GM13976 (cell line): ENCODE measurements at regions not wholly inside any gene's neighbourhood (a gene's known extent, or its start where the extent isn't known, plus 50 kb on each side); places are given as distances from the start of the nearest gene placed in this dataset.

Experiments
- DNase-seq: peaks from one replicate; pipeline ENCODE4 v3.0.0; 2012; ENCODE audit warnings: low spot score
- in situ Hi-C: fragments of 300-500 bp; cut with MboI; formaldehyde crosslinking; loops from one replicate; pipeline ENCODE4 v1.12.0; 2022; ENCODE audit warnings: low sequenced_read_pairs, mixed read lengths, inconsistent platforms; ENCODE audit not compliant: unreplicated experiment
- TF ChIP-seq, protein P1 (sequence below): IDR thresholded peaks from 2 replicates; pipeline ENCODE4 v1.5.1; 2012; ENCODE audit warnings: borderline replicate concordance, mild to moderate bottlenecking; ENCODE audit not compliant: insufficient read depth; ENCODE audit errors: extremely low read depth, missing control alignments, control extremely low read depth

DNA sequence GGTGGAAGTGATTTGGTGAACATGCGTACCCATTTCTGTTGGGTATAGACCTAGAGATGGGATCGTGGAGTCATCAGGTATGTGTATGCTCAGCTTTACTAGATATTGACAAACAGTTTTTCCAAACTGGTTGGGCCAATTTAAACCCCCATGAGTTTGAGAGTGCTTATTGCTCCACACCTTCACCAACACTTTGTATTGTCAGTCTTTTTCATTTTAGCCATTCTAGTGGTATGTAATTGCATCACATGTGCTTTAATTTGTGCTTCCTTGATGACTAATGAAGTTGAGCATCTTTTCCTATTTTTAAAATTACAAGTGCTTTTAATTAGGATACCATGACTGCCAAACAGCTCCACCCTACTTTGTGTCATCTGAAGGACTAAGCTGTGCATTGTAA lies 158.9 kb upstream of the AKIRIN2 start:
- DNase-seq: no peak
- in situ Hi-C loops: no loop called here
- TF ChIP-seq, protein P1, sequence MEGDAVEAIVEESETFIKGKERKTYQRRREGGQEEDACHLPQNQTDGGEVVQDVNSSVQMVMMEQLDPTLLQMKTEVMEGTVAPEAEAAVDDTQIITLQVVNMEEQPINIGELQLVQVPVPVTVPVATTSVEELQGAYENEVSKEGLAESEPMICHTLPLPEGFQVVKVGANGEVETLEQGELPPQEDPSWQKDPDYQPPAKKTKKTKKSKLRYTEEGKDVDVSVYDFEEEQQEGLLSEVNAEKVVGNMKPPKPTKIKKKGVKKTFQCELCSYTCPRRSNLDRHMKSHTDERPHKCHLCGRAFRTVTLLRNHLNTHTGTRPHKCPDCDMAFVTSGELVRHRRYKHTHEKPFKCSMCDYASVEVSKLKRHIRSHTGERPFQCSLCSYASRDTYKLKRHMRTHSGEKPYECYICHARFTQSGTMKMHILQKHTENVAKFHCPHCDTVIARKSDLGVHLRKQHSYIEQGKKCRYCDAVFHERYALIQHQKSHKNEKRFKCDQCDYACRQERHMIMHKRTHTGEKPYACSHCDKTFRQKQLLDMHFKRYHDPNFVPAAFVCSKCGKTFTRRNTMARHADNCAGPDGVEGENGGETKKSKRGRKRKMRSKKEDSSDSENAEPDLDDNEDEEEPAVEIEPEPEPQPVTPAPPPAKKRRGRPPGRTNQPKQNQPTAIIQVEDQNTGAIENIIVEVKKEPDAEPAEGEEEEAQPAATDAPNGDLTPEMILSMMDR: no peak

DNA sequence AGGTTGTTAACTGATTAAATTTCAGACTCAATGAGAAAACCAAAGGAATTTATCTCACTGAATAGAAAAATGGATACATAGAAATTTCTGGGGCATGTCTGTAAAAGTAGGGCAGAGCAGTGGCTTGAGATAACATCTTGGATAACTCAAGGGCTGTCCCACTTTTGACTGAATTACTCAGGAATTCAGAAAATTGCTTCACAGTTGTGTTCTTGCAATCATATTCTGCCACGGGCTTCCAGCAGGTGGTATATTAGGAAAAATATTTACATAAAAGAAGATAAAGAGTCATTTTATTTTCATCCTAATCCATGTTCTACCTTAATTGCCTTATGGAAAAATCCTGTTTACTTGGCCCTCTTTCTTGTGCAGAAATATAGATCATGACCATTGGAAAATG lies 156.4 kb upstream of the AKIRIN2 start:
- in situ Hi-C loops: no loop called here
- DNase-seq: no peak

DNA sequence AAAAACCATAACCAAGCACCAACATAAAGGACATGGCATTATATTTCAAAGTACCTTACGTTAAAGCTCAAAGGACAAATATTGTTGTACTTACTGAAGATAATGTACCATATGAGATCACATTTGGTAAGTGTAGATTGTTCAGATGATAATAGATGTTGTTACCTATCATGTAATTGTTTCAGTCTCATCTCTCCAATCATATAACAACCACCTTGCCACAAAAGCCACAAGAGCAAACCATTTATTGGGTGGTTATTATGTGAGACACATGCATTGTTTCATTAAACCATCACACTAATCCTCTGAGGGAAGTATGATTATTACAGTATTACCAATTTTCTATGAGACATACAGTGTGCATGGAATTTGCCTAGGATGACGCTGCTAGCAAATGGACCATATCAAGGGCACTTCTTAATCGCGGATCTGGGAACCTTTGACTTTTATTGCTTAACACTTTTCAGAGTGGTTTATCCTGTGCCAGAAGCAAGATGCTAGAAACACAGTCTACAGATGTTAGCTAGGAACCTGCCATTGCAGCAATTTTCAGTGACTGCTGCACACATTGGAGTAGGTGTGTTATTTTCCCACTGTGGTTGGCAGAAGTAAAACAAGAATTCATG lies 149.8 kb upstream of the AKIRIN2 start:
- TF ChIP-seq, protein P1: no peak
- no peak for DNase-seq
- in situ Hi-C loops: no loop called here

More for the DNA sequence above, 156.4 kb upstream of the AKIRIN2 start:
- TF ChIP-seq, protein P1: no peak

DNA sequence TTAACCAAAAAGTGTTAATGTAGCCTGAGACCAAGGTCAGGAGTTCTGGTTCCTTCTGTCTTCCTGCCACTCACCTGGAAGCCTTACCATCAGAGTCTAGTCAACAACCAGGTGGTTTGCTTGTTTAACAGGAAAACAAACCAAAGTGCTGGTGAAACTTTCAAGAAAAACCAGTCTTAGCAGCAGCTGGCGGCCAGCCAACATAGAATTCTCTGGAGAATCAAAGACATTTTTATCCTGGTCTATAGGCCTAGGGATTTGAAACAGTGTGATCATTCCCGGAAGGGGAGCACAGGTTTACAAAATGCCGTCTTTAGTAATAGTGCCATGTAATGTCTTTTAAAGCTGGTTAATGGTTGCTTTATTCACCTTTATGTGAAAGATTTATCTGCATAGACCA lies 146.6 kb upstream of the AKIRIN2 start:
- in situ Hi-C loops: no loop called here
- DNase-seq: no peak
- TF ChIP-seq, protein P1: no peak

DNA sequence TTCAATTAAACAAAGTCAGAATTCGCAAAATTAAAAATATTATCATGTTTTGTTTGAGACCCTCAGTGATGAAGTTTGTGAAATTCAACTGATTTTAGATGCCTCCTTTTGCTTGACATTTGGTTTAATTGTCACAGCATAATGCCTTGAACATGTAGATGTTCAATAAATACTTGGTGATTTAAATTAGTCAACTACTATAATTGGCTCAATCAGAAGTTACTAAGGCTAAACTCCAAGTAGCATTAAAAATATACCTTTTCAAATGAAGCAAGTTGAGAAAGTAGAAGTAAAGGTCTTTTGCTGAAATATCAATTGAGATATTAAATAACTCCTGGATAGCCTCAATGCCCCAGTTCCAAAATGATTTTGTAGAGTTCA lies 145.8 kb upstream of the AKIRIN2 start:
- in situ Hi-C loops: no loop called here
- TF ChIP-seq, protein P1: no peak
- DNase-seq: no peak

DNA sequence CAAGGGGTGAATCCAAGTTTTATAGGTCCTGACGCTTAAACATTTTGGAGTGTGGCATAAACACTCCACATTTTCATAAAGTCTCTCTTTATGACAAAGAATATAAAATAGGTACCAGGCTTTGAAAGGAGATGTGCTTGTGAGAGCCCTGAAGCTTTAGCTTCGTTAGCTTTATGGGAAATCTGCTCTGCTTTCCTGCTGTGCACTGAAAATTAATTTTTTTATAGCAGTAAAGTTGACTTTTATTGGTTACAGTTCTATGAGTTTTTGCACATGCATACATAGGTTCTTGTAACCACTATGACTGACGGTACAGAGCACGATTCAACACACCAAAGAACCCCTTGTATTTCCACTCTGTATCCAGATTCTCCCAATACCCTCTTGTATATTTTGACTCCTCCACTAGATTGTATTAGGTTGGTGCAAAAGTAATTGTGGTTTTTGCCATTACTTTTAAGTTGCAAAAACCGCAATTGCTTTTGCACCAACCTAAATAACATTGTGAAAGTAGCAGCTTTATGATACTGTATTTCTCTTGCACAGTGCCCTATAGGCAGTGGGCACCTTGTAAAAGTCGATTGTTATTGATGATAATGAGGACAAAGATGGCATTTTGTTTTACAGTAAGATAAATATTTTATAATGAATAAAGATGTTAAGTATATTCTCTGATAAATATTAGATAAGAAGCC lies 145.2 kb upstream of the AKIRIN2 start:
- in situ Hi-C loops: no loop called here
- TF ChIP-seq, protein P1: no peak
- no peak for DNase-seq
